Mesendoderm (in vitro differentiated cells): ENCODE measurements at regions not wholly inside any gene's neighbourhood (a gene's known extent, or its start where the extent isn't known, plus 50 kb on each side); places are given as distances from the start of the nearest gene placed in this dataset.

Experiments
- DNase-seq: peaks from one replicate; pipeline ENCODE4 v3.0.0; 2013
- H2AK5ac ChIP-seq: 2 replicates; pipeline ENCODE4 v1.6.1; 2013; ENCODE audit warnings: low read length, inconsistent platforms
- H2BK120ac ChIP-seq: 2 replicates; pipeline ENCODE4 v1.6.1; 2013; ENCODE audit warnings: low read depth, mild to moderate bottlenecking, low read length, moderate library complexity, mixed read lengths
- H2BK15ac ChIP-seq: replicated peaks from 2 replicates; pipeline ENCODE4 v1.6.1; 2013; ENCODE audit warnings: low read depth, mild to moderate bottlenecking, moderate library complexity
- H2BK5ac ChIP-seq: 2 replicates; pipeline ENCODE4 v1.6.1; 2013; ENCODE audit warnings: low read length, inconsistent platforms
- H3K18ac ChIP-seq: 2 replicates; pipeline ENCODE4 v1.6.1; 2013; ENCODE audit warnings: mild to moderate bottlenecking, low read length, mixed read lengths
- H3K23ac ChIP-seq: one replicate; pipeline ENCODE4 v1.6.1; 2013; ENCODE audit warnings: low read length
- H3K27ac ChIP-seq: 2 replicates; pipeline ENCODE4 v1.5.1; 2013; ENCODE audit warnings: low read depth, mild to moderate bottlenecking, inconsistent platforms, low read length, moderate library complexity
- H3K27me3 ChIP-seq: 2 replicates; pipeline ENCODE4 v1.6.1; 2013; ENCODE audit warnings: low read length, control low read depth, mild to moderate bottlenecking, inconsistent platforms; ENCODE audit not compliant: insufficient read depth, poor library complexity
- H3K36me3 ChIP-seq: 2 replicates; pipeline ENCODE4 v1.6.1; 2013; ENCODE audit warnings: low read length, inconsistent platforms; ENCODE audit not compliant: control insufficient read depth, insufficient read depth
- H3K4ac ChIP-seq: one replicate; pipeline ENCODE4 v1.6.1; 2013; ENCODE audit warnings: low read depth, mild to moderate bottlenecking, low read length, moderate library complexity
- H3K4me1 ChIP-seq: 2 replicates; pipeline ENCODE4 v1.6.1; 2013; ENCODE audit warnings: low read depth, low read length, inconsistent platforms; ENCODE audit not compliant: control insufficient read depth
- H3K4me2 ChIP-seq: 2 replicates; pipeline ENCODE4 v1.6.1; 2013; ENCODE audit warnings: low read length
- H3K4me3 ChIP-seq: 2 replicates; pipeline ENCODE4 v1.5.1; 2013; ENCODE audit warnings: mild to moderate bottlenecking, low read length
- H3K56ac ChIP-seq: one replicate; pipeline ENCODE4 v1.6.1; 2013; ENCODE audit warnings: low read length
- H3K79me1 ChIP-seq: 2 replicates; pipeline ENCODE4 v1.6.1; 2013; ENCODE audit warnings: low read length, inconsistent platforms
- H3K79me2 ChIP-seq: 2 replicates; pipeline ENCODE4 v1.6.1; 2013; ENCODE audit warnings: mild to moderate bottlenecking, low read length; ENCODE audit not compliant: control insufficient read depth, insufficient read depth
- H3K9ac ChIP-seq: 2 replicates; pipeline ENCODE4 v1.6.1; 2013; ENCODE audit warnings: low read length, inconsistent platforms
- H4K5ac ChIP-seq: one replicate; pipeline ENCODE4 v1.6.1; 2013; ENCODE audit warnings: low read length
- H4K8ac ChIP-seq: one replicate; pipeline ENCODE4 v1.6.1; 2013; ENCODE audit warnings: low read depth, mild to moderate bottlenecking, control low read depth, low read length, moderate library complexity
- WGBS: extraction: QIAGEN DNeasy Blood & Tissue Kit; methylation state at CpG from one replicate; pipeline ENCODE4 v1.1.7; 2013; ENCODE audit warnings: low lambda C conversion rate, missing lambda C conversion rate; ENCODE audit not compliant: insufficient coverage; ENCODE audit errors: extremely low coverage; 5-methylcytosine and 5-hydroxymethylcytosine counted together

GRCh38 chr13:27869436-27870095 is 50.2 kb upstream of the PDX1 start:
- H3K23ac ChIP-seq = no peak overlapping the region
- DNase-seq = no peak
- no peak overlapping the region for H3K4ac ChIP-seq
- no peak overlapping the region for H2BK5ac ChIP-seq
- no peak overlapping the region for H2AK5ac ChIP-seq
- no peaks in the 10 kb centered on the region for H3K4me1 ChIP-seq
- no peak overlapping the region for H3K9ac ChIP-seq
- WGBS = no CpG with 5 or more reads among the region's 6 CpGs
- no peak overlapping the region for H2BK120ac ChIP-seq
- no peak overlapping the region for H4K5ac ChIP-seq
- no peaks in the 10 kb centered on the region for H3K36me3 ChIP-seq
- H2BK15ac ChIP-seq = no peak overlapping the region
- no peak overlapping the region for H3K56ac ChIP-seq
- H3K4me3 ChIP-seq = no peak overlapping the region
- H3K27ac ChIP-seq = no peak overlapping the region
- no peaks in the 10 kb centered on the region for H3K79me2 ChIP-seq
- H3K18ac ChIP-seq = no peak overlapping the region
- no peak overlapping the region for H3K4me2 ChIP-seq
- no peak overlapping the region for H4K8ac ChIP-seq
- no peaks in the 10 kb centered on the region for H3K27me3 ChIP-seq
- no peaks in the 10 kb centered on the region for H3K79me1 ChIP-seq
